ENCODE measurements at regions not wholly inside any gene's neighbourhood (a gene's known extent, or its start where the extent isn't known, plus 50 kb on each side); places are given as distances from the start of the nearest gene placed in this dataset.
A peak's percentile ranks its signal among the peaks of the same experiment; 100 is the strongest.

DNA sequence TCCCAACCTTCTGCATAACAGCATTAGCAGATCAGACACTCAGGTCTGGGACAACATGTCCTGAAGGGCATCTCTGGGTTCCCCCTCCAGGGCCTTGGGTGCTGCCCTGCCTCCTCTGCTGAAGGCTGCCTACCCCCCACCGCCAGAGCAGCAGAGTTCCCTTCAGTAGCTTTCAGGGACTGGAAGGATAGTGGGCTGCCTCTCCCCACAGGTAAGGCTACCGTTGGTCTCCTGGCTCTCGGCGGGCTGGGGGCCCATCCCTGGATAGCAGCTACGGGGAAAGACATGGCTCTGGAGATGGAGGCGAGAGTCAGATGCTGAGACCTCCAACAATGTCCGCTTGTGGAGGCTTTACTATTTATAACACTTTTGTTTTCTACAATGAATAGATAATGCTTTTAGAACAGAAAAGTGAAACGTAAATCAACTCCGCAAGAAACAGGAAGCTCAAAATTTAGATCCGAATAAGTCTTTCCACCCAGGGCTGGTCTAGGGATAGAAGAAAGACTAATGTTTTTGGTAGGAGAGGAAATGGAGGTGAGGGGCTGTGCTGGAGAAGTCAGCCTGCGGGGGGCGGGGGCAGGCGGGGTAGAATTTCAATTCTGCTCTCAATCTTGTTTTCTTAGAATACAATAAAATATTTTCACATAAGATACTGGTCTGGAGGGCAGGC is 58.4 kb downstream of the ARL4C start:
- DNase-seq (ENCODE audit: low spot score) = no peak

- peak; percentile 9 for DNase-seq (ENCODE audit: low spot score)
Observed at GRCh38 chr2:234437642-234438304, 59.1 kb downstream of the ARL4C start.

GRCh38 chr2:234436482-234436837 is 60.4 kb downstream of the ARL4C start:
- DNase-seq (ENCODE audit: low spot score) = no peak

GRCh38 chr2:234435836-234436481 is 60.9 kb downstream of the ARL4C start:
- no peak for DNase-seq (ENCODE audit: low spot score)

DNA sequence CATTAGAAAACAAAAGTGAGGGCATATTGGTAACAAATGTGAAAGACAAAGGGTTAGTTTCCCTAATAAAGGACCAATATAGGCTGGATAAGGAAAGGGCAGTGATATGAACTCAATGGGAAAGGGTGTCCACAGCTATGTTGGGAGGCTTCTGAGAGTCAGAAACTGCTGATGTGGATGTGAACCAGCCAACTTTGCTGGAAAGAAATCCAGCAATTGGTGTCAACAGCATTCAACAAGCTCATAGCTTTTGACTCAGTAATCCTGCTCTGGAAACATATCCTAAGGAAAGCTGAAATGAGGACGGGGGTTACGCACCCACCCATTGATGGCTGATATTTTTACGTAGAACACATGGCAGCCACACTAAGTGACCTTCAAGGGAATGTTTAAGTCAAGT is 63.7 kb downstream of the ARL4C start:
- no peak for DNase-seq (ENCODE audit: low spot score)

DNA sequence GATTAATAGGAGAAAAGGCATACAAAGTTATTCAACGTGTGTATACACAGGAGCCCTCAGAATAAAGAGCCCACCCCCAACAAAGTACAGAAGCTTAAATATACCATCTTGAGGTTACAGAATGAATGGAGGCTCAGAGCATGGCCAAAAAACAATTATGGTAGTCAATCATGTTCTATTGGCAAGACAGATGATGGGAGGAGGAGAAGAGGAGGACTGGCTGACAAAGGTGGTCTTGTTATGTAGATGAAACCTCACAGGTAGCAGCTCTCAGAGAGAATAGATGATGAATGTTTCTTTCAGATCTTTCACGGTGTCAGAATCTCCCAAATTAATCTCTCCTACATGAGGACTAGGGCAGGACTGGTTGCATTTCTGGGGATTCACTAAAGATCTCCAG is 66.0 kb downstream of the ARL4C start:
- DNase-seq (ENCODE audit: low spot score) = no peak

DNA sequence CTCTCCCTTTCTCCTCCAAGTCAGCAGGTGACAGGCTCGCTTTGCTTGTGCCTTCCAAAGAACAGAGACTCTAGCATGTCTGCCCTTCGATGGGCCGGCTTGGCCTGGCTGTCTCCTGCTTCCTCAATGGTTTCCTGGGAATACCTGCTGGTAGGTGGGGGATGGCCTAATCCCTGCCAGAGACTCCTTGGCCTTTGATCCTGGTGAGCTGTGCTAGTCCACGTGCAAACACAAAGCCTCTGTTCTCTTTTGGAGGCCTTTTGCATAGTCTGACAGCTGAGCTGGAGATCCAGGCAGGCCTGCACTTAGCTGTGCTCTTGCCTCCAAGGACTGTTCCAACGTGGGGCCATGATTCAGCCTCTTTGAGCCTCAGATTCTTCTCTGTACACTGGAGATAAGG is 67.6 kb downstream of the ARL4C start:
- no peak for DNase-seq (ENCODE audit: low spot score)

- DNase-seq (ENCODE audit: low spot score) = no peak
Observed at GRCh38 chr2:234427081-234428061, 69.5 kb downstream of the ARL4C start.

GRCh38 chr2:234426616-234427015 is 70.3 kb downstream of the ARL4C start:
- DNase-seq (ENCODE audit: low spot score) = peak; percentile 7

GRCh38 chr2:234425639-234426603 is 71.0 kb downstream of the ARL4C start:
- no peak for DNase-seq (ENCODE audit: low spot score)

DNA sequence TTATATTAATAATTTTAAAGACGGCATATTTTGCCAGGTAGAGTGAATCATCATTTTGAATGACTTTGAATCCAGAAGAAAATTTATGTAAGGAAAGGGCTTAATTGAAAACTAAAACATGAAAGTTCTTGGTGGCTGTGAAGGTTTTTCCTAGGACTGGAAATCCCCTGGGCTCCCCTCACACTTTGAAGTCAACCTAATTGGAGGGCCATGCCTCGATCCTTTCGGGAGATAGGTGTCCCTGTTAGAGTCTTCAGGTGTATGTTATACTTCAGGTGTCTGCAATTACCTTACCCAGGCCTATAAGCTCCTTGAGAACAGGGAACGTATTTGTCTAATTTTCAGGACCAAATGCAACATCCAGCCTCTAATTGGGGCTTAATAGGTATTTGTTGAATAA is 73.0 kb downstream of the ARL4C start:
- DNase-seq (ENCODE audit: low spot score) = no peak

DNA sequence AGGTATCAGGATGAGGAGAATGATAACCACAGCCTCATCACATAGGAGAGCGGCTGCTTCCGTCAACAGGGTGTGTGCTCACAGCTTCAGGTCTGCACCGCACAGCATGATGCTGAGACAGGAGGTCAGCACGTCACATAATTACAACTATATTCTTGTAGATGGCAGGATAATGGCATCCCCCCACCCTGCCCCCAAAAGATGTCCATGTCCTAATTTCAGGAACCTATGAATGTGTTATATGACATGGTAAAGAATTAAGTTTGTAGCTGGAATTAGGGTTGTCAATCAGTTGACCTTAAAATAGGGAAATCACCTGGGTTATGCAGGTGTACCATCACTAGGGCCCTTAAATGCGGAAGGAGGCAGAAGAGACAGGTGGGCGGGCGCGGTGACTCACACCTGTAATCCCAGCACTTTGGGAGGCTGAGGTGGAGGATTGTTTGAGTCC is 73.9 kb downstream of the ARL4C start:
- DNase-seq (ENCODE audit: low spot score) = no peak

GRCh38 chr2:234422273-234422732 is 74.6 kb downstream of the ARL4C start:
- no peak for DNase-seq (ENCODE audit: low spot score)

GRCh38 chr2:234420408-234420807 is 76.5 kb downstream of the ARL4C start:
- DNase-seq (ENCODE audit: low spot score) = no peak

GRCh38 chr2:234419726-234420125 is 77.2 kb downstream of the ARL4C start:
- no peak for DNase-seq (ENCODE audit: low spot score)

GRCh38 chr2:234415706-234416105 is 81.2 kb downstream of the ARL4C start:
- no peak for DNase-seq (ENCODE audit: low spot score)

- DNase-seq (ENCODE audit: low spot score) = no peak
Observed at GRCh38 chr2:234414596-234414995, 82.3 kb downstream of the ARL4C start.

GRCh38 chr2:234412726-234413125 is 84.2 kb downstream of the ARL4C start:
- DNase-seq (ENCODE audit: low spot score) = no peak

GRCh38 chr2:234411793-234412192 is 85.1 kb downstream of the ARL4C start:
- DNase-seq (ENCODE audit: low spot score) = no peak

- no peak for DNase-seq (ENCODE audit: low spot score)
Observed at GRCh38 chr2:234410526-234410925, 86.4 kb downstream of the ARL4C start.

GRCh38 chr2:234409590-234409989 is 87.3 kb downstream of the ARL4C start:
- no peak for DNase-seq (ENCODE audit: low spot score)
